Upper lobe of left lung (tissue), 6 donors: ENCODE measurements at regions not wholly inside any gene's neighbourhood (a gene's known extent, or its start where the extent isn't known, plus 50 kb on each side); places are given as distances from the start of the nearest gene placed in this dataset.

Experiments used
- ATAC-seq, 2 donors: fragments of 200-7000 bp; cut with Tn5 transposase; one replicate each; pipeline ENCODE4 v1.9.1; 2022; ENCODE audit warnings: mild to moderate bottlenecking in 2 of 2, moderate library complexity in 2 of 2; ENCODE audit not compliant: low FRiP score in 2 of 2
- DNase-seq, 2 donors: peaks; one replicate each; pipeline ENCODE4 v3.0.0-alpha.2; 2019 to 2020
- H3K27ac ChIP-seq, 4 donors: fragments of 200-600 bp; sonication (generic); one replicate each; pipeline ENCODE4 v1.5.1; 2016 to 2019
- H3K27me3 ChIP-seq, 4 donors: fragments of 200-600 bp; sonication (generic); one replicate each; pipeline ENCODE4 v1.5.1; 2017 to 2019
- H3K36me3 ChIP-seq, 4 donors: fragments of 200-600 bp; sonication (generic); one replicate each; pipeline ENCODE4 v1.5.1; 2016 to 2019
- H3K4me1 ChIP-seq, 4 donors: fragments of 200-600 bp; sonication (generic); one replicate each; pipeline ENCODE4 v1.5.1; 2018 to 2019
- H3K4me3 ChIP-seq, 4 donors: fragments of 200-600 bp; sonication (generic); one replicate each; pipeline ENCODE4 v1.5.1; 2017 to 2019; ENCODE audit warnings: mild to moderate bottlenecking in 2 of 4, moderate library complexity in 1 of 4
- H3K9me3 ChIP-seq, 4 donors: fragments of 200-600 bp; sonication (generic); one replicate each; pipeline ENCODE4 v1.5.1; 2018 to 2019
- CTCF ChIP-seq, 6 experiments: fragments of 450-650 bp in 4 of 6; fragments of 200-600 bp in 2 of 6; sonication (generic) in 2 of 6; IDR thresholded peaks; one replicate each; pipeline ENCODE4 v1.5.1; 2016 to 2019; ENCODE audit warnings: antibody characterized with exemption in 6 of 6
- EP300 ChIP-seq, 4 donors: sonication (generic); formaldehyde crosslinking; IDR thresholded peaks; one replicate each; pipeline ENCODE4 v1.5.1; 2017; ENCODE audit warnings: antibody characterized with exemption in 4 of 4, control low read depth in 2 of 4
- POLR2A ChIP-seq, 4 donors: fragments of 450-650 bp; IDR thresholded peaks; one replicate each; pipeline ENCODE4 v1.5.1; 2016 to 2017; ENCODE audit warnings: antibody characterized with exemption in 4 of 4, mild to moderate bottlenecking in 2 of 4
- POLR2AphosphoS5 ChIP-seq, 2 donors: sonication (generic); formaldehyde crosslinking; IDR thresholded peaks; one replicate each; pipeline ENCODE4 v1.5.1; 2017; ENCODE audit warnings: antibody characterized with exemption in 2 of 2
- WGBS, 2 donors: methylation state at CpG; one replicate each; pipeline ENCODE4 v1.1.5; 2017 to 2018; 5-methylcytosine and 5-hydroxymethylcytosine counted together
- donor health status: DM: no; HTN: no; CAD: no; lungs with moderate emphysema.
- donor health status: DM: no; HTN: yes; CAD: no; lungs with severe emphysema.

- no peaks in the 10 kb centered on the region for H3K4me1 ChIP-seq
- H3K27ac ChIP-seq = no peak overlapping the region
- no peak overlapping the region for H3K4me3 ChIP-seq
- peaks cover 0 to 5% (median 2%) of the 10 kb centered on the region in 4 donors for H3K9me3 ChIP-seq
- TF ChIP-seq EP300 (IDR thresholded peaks at IDR 0.05) = no peak
- no peak for TF ChIP-seq POLR2AphosphoS5 (IDR thresholded peaks at IDR 0.05)
- TF ChIP-seq CTCF (IDR thresholded peaks at IDR 0.05) = no peak
- TF ChIP-seq POLR2A (IDR thresholded peaks at IDR 0.05) = no peak
- no peaks in the 10 kb centered on the region for H3K27me3 ChIP-seq
- H3K36me3 ChIP-seq = no peaks in the 10 kb centered on the region
- ATAC-seq (peak in 1 of 2 donors; percentile 37), DNase-seq (no peak)
- 25 to 29% methylated on average over 1 of the region's 1 CpG for WGBS, 2 donors
Measured at GRCh38 chr1:177800400-177801088, 169.3 kb downstream of the SEC16B start.

- no peaks in the 10 kb centered on the region for H3K36me3 ChIP-seq
- H3K4me1 ChIP-seq = no peaks in the 10 kb centered on the region
- ATAC-seq (no peak), DNase-seq (no peak)
- peaks cover 0 to 5% (median 2%) of the 10 kb centered on the region in 4 donors for H3K9me3 ChIP-seq
- H3K4me3 ChIP-seq = no peak overlapping the region
- no peak overlapping the region for H3K27ac ChIP-seq
- 76 to 84% methylated on average over 4 of the region's 4 CpGs for WGBS, 2 donors
- no peaks in the 10 kb centered on the region for H3K27me3 ChIP-seq
- no peak for TF ChIP-seq POLR2A (IDR thresholded peaks at IDR 0.05)
- TF ChIP-seq EP300 (IDR thresholded peaks at IDR 0.05) = no peak
- no peak for TF ChIP-seq CTCF (IDR thresholded peaks at IDR 0.05)
- no peak for TF ChIP-seq POLR2AphosphoS5 (IDR thresholded peaks at IDR 0.05)
Measured at GRCh38 chr1:177799746-177800145, 170.1 kb downstream of the SEC16B start.

GRCh38 chr1:177798614-177799013 lies 171.2 kb downstream of the SEC16B start:
- H3K4me1 ChIP-seq = no peaks in the 10 kb centered on the region
- no peak overlapping the region for H3K4me3 ChIP-seq
- 76 to 80% methylated on average over 3 of the region's 3 CpGs for WGBS, 2 donors
- H3K36me3 ChIP-seq = no peaks in the 10 kb centered on the region
- H3K27ac ChIP-seq = no peak overlapping the region
- TF ChIP-seq EP300 (IDR thresholded peaks at IDR 0.05) (no peak), CTCF (IDR thresholded peaks at IDR 0.05) (no peak), POLR2AphosphoS5 (IDR thresholded peaks at IDR 0.05) (no peak), POLR2A (IDR thresholded peaks at IDR 0.05) (no peak)
- no peak for ATAC-seq
- H3K27me3 ChIP-seq = no peaks in the 10 kb centered on the region
- no peaks in the 10 kb centered on the region for H3K9me3 ChIP-seq
- no peak for DNase-seq

- Histone ChIP-seq H3K27me3 (no peaks in the 10 kb centered on the region), H3K4me3 (no peak overlapping the region), H3K27ac (no peak overlapping the region), H3K36me3 (no peaks in the 10 kb centered on the region), H3K4me1 (no peaks in the 10 kb centered on the region), H3K9me3 (no peaks in the 10 kb centered on the region)
- DNase-seq (no peak), ATAC-seq (no peak)
- TF ChIP-seq EP300 (IDR thresholded peaks at IDR 0.05) = no peak
- 87 to 88% methylated on average over 2 of the region's 2 CpGs for WGBS, 2 donors
Measured at GRCh38 chr1:177796561-177796960, 173.3 kb downstream of the SEC16B start.

- WGBS, 2 donors = 42 to 49% methylated on average over 3 of the region's 3 CpGs
- H3K9me3 ChIP-seq = no peaks in the 10 kb centered on the region
- H3K36me3 ChIP-seq = no peaks in the 10 kb centered on the region
- no peak overlapping the region for H3K4me3 ChIP-seq
- no peak for DNase-seq
- no peaks in the 10 kb centered on the region for H3K4me1 ChIP-seq
- no peak overlapping the region for H3K27ac ChIP-seq
- H3K27me3 ChIP-seq = no peaks in the 10 kb centered on the region
- TF ChIP-seq POLR2A (IDR thresholded peaks at IDR 0.05) (no peak), EP300 (IDR thresholded peaks at IDR 0.05) (no peak), CTCF (IDR thresholded peaks at IDR 0.05) (no peak)
- ATAC-seq = no peak
Measured at GRCh38 chr1:177794376-177794991, 175.4 kb downstream of the SEC16B start.
